ENCODE measurements at regions not wholly inside any gene's neighbourhood (a gene's known extent, or its start where the extent isn't known, plus 50 kb on each side); places are given as distances from the start of the nearest gene placed in this dataset.

GRCh38 chr3:76699846-76700245 is 340.1 kb upstream of the ROBO2 start:
- H3F3A ChIP-seq (ENCODE audit: insufficient read depth, low read length), result no peaks in the 10 kb centered on the region
- TF ChIP-seq EZH2phosphoT487 (IDR thresholded peaks at IDR 0.05; ENCODE audit: low read length), result no peak
- TF ChIP-seq CTCF (IDR thresholded peaks at IDR 0.05; ENCODE audit: low read length), result no peak
- TF ChIP-seq EZH2 (optimal IDR thresholded peaks at IDR 0.05; ENCODE audit: low read depth, low read length), result no peak
- no peaks in the 10 kb centered on the region for H3K36me3 ChIP-seq (replicated peaks; ENCODE audit: insufficient read depth, low read length)
- H3K27ac ChIP-seq (ENCODE audit: low read length), result no peak overlapping the region
- no peak overlapping the region for H3K9ac ChIP-seq (ENCODE audit: low read length)
- DNase-seq, result no peak
- H3K79me2 ChIP-seq (ENCODE audit: low read length), result no peaks in the 10 kb centered on the region
- no peaks in the 10 kb centered on the region for H3K27me3 ChIP-seq (replicated peaks; ENCODE audit: insufficient read depth, low read length)
- no peak overlapping the region for H2AFZ ChIP-seq (ENCODE audit: low read length)
- H3K4me2 ChIP-seq (ENCODE audit: low read depth, low read length), result no peak overlapping the region
- H4K20me1 ChIP-seq (ENCODE audit: insufficient read depth, low read length), result no peaks in the 10 kb centered on the region
- no peaks in the 10 kb centered on the region for H3K4me1 ChIP-seq (ENCODE audit: low read length)
- no peaks in the 10 kb centered on the region for H3K9me3 ChIP-seq (replicated peaks; ENCODE audit: insufficient read depth, low read length)
- H3K4me3 ChIP-seq (ENCODE audit: low read length), result no peak overlapping the region
- no peaks in the 10 kb centered on the region for H3K9me2 ChIP-seq (replicated peaks; ENCODE audit: insufficient read depth, low read length)

- Histone ChIP-seq H3K4me3 (ENCODE audit: low read length) (no peak overlapping the region), H3K9ac (ENCODE audit: low read length) (no peak overlapping the region), H3K4me2 (ENCODE audit: low read depth, low read length) (no peak overlapping the region), H3K27me3 (replicated peaks; ENCODE audit: insufficient read depth, low read length) (no peaks in the 10 kb centered on the region), H3K27ac (ENCODE audit: low read length) (no peak overlapping the region), H3K9me2 (replicated peaks; ENCODE audit: insufficient read depth, low read length) (no peaks in the 10 kb centered on the region), H2AFZ (ENCODE audit: low read length) (no peak overlapping the region), H3K79me2 (ENCODE audit: low read length) (no peaks in the 10 kb centered on the region), H3K4me1 (ENCODE audit: low read length) (no peaks in the 10 kb centered on the region), H3K36me3 (replicated peaks; ENCODE audit: insufficient read depth, low read length) (no peaks in the 10 kb centered on the region), H3K9me3 (replicated peaks; ENCODE audit: insufficient read depth, low read length) (no peaks in the 10 kb centered on the region), H3F3A (ENCODE audit: insufficient read depth, low read length) (no peaks in the 10 kb centered on the region), H4K20me1 (ENCODE audit: insufficient read depth, low read length) (no peaks in the 10 kb centered on the region)
- DNase-seq, result no peak
- TF ChIP-seq EZH2phosphoT487 (IDR thresholded peaks at IDR 0.05; ENCODE audit: low read length) (no peak), EZH2 (optimal IDR thresholded peaks at IDR 0.05; ENCODE audit: low read depth, low read length) (no peak), CTCF (IDR thresholded peaks at IDR 0.05; ENCODE audit: low read length) (no peak)
Observed at GRCh38 chr3:76700323-76700722, 339.6 kb upstream of the ROBO2 start.

GRCh38 chr3:76702676-76703075 is 337.2 kb upstream of the ROBO2 start:
- Histone ChIP-seq H3K79me2 (ENCODE audit: low read length) (no peaks in the 10 kb centered on the region), H3F3A (ENCODE audit: insufficient read depth, low read length) (no peaks in the 10 kb centered on the region), H3K9ac (ENCODE audit: low read length) (no peak overlapping the region), H3K27me3 (replicated peaks; ENCODE audit: insufficient read depth, low read length) (no peaks in the 10 kb centered on the region), H3K4me3 (ENCODE audit: low read length) (no peak overlapping the region), H3K4me1 (ENCODE audit: low read length) (no peaks in the 10 kb centered on the region), H3K4me2 (ENCODE audit: low read depth, low read length) (no peak overlapping the region), H2AFZ (ENCODE audit: low read length) (no peak overlapping the region), H4K20me1 (ENCODE audit: insufficient read depth, low read length) (no peaks in the 10 kb centered on the region), H3K9me2 (replicated peaks; ENCODE audit: insufficient read depth, low read length) (no peaks in the 10 kb centered on the region), H3K36me3 (replicated peaks; ENCODE audit: insufficient read depth, low read length) (no peaks in the 10 kb centered on the region), H3K9me3 (replicated peaks; ENCODE audit: insufficient read depth, low read length) (no peaks in the 10 kb centered on the region), H3K27ac (ENCODE audit: low read length) (no peak overlapping the region)
- DNase-seq, result no peak
- TF ChIP-seq CTCF (IDR thresholded peaks at IDR 0.05; ENCODE audit: low read length) (no peak), EZH2phosphoT487 (IDR thresholded peaks at IDR 0.05; ENCODE audit: low read length) (no peak), EZH2 (optimal IDR thresholded peaks at IDR 0.05; ENCODE audit: low read depth, low read length) (no peak)
